ENCODE measurements at regions not wholly inside any gene's neighbourhood (a gene's known extent, or its start where the extent isn't known, plus 50 kb on each side); places are given as distances from the start of the nearest gene placed in this dataset.

DNA sequence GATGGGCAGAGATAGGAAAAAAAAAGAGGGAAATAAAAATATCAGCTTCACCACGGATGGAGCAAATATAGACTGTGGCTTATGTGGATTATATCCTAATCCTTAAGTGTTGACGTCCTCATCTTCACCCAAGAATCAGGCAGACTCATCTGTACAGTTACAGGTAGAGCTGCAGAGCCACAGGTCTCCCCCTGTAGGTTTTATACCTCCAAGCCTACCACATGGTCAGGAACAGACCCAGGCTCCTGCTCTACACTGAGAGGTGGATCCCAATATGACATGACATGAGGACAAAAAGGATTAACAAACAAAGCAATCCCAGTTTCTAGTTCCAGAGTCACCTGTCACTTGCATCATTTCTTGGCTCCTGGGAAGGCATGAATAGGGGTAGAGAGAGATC, 400.8 kb downstream of the SEMA3D start:
- Histone ChIP-seq H3K9me2 (replicated peaks; ENCODE audit: insufficient read depth, low read length) (no peaks in the 10 kb centered on the region), H2AFZ (ENCODE audit: low read length) (0 out of 2 replicates have a peak overlapping the region, but pooled peaks have one; percentile 8), H3K4me2 (ENCODE audit: low read depth, low read length) (no peak overlapping the region), H3K4me3 (ENCODE audit: low read length) (no peak overlapping the region), H3K36me3 (replicated peaks; ENCODE audit: insufficient read depth, low read length) (no peaks in the 10 kb centered on the region), H3K4me1 (ENCODE audit: low read length) (0 out of 2 replicates have a peak, but pooled peaks cover 4% of the 10 kb centered on the region), H3K27ac (ENCODE audit: low read length) (no peak overlapping the region), H3K9me3 (replicated peaks; ENCODE audit: insufficient read depth, low read length) (no peaks in the 10 kb centered on the region), H3F3A (ENCODE audit: insufficient read depth, low read length) (no peaks in the 10 kb centered on the region), H3K27me3 (replicated peaks; ENCODE audit: insufficient read depth, low read length) (no peaks in the 10 kb centered on the region), H4K20me1 (ENCODE audit: insufficient read depth, low read length) (no peaks in the 10 kb centered on the region), H3K79me2 (ENCODE audit: low read length) (no peaks in the 10 kb centered on the region), H3K9ac (ENCODE audit: low read length) (no peak overlapping the region)
- no peak for DNase-seq
- TF ChIP-seq, protein P1, sequence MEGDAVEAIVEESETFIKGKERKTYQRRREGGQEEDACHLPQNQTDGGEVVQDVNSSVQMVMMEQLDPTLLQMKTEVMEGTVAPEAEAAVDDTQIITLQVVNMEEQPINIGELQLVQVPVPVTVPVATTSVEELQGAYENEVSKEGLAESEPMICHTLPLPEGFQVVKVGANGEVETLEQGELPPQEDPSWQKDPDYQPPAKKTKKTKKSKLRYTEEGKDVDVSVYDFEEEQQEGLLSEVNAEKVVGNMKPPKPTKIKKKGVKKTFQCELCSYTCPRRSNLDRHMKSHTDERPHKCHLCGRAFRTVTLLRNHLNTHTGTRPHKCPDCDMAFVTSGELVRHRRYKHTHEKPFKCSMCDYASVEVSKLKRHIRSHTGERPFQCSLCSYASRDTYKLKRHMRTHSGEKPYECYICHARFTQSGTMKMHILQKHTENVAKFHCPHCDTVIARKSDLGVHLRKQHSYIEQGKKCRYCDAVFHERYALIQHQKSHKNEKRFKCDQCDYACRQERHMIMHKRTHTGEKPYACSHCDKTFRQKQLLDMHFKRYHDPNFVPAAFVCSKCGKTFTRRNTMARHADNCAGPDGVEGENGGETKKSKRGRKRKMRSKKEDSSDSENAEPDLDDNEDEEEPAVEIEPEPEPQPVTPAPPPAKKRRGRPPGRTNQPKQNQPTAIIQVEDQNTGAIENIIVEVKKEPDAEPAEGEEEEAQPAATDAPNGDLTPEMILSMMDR (IDR thresholded peaks at IDR 0.05; ENCODE audit: low read length) = no peak
- TF ChIP-seq EZH2phosphoT487 (IDR thresholded peaks at IDR 0.05; ENCODE audit: low read length) (no peak), EZH2 (optimal IDR thresholded peaks at IDR 0.05; ENCODE audit: low read depth, low read length) (no peak)

DNA sequence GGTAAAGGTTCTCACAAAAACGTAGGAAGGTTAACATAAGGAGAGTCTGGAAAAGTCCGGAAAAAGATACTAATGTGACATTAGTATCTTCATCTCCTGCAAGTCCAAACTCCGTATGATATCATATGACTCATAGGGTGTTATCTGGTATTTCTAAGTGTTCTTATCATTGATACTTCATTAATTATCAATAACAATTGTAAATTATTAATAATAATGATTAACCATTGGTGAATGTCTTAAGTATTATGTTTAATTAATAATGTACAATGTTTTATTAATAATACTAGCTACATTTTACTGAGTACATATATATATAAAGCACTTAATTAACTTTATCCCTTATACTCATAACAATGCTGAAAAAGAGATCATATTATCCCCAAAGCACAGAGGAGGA, 402.4 kb downstream of the SEMA3D start:
- no peaks in the 10 kb centered on the region for H3K9me3 ChIP-seq (replicated peaks; ENCODE audit: insufficient read depth, low read length)
- H3K4me2 ChIP-seq (ENCODE audit: low read depth, low read length) = no peak overlapping the region
- no peaks in the 10 kb centered on the region for H3K36me3 ChIP-seq (replicated peaks; ENCODE audit: insufficient read depth, low read length)
- no peaks in the 10 kb centered on the region for H3K9me2 ChIP-seq (replicated peaks; ENCODE audit: insufficient read depth, low read length)
- H3K79me2 ChIP-seq (ENCODE audit: low read length) = no peaks in the 10 kb centered on the region
- TF ChIP-seq EZH2phosphoT487 (IDR thresholded peaks at IDR 0.05; ENCODE audit: low read length) (no peak), EZH2 (optimal IDR thresholded peaks at IDR 0.05; ENCODE audit: low read depth, low read length) (no peak)
- TF ChIP-seq, protein P1 (IDR thresholded peaks at IDR 0.05; ENCODE audit: low read length) = no peak
- H3K4me1 ChIP-seq (ENCODE audit: low read length) = 0 out of 2 replicates have a peak, but pooled peaks cover 4% of the 10 kb centered on the region
- no peaks in the 10 kb centered on the region for H3K27me3 ChIP-seq (replicated peaks; ENCODE audit: insufficient read depth, low read length)
- H3K9ac ChIP-seq (ENCODE audit: low read length) = no peak overlapping the region
- H2AFZ ChIP-seq (ENCODE audit: low read length) = no peak overlapping the region
- DNase-seq = no peak
- no peaks in the 10 kb centered on the region for H4K20me1 ChIP-seq (ENCODE audit: insufficient read depth, low read length)
- H3K27ac ChIP-seq (ENCODE audit: low read length) = no peak overlapping the region
- H3F3A ChIP-seq (ENCODE audit: insufficient read depth, low read length) = no peaks in the 10 kb centered on the region
- no peak overlapping the region for H3K4me3 ChIP-seq (ENCODE audit: low read length)

DNA sequence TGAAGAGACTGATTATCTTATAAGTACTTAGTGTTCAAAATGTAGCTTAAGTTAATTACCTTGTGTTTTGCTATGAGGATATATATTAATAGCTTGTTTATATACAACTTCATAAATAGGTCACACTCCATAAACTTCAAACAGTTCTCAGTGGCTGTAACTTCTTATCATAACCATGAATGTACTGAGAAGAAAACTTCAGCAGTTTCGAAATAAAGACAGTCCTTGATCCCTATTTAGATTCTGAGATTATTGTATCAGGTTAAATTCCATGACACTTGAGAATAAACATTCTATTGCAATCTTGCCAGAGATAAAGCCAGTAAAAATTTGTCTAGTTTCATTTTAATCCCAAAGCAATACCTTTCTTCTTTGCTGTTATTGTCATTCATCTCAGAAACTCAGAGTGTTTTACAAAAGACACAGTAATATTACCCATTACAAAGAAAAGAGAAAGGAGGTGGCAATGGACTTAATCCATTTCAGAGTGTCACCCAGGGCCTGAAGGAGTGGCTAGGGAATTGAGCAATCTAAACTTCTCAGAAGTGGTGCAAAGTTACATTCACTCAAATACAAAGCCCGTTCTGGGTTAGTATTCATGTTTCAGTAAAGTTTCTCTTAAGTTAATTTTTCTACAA, 403.6 kb downstream of the SEMA3D start:
- H3K9me2 ChIP-seq (replicated peaks; ENCODE audit: insufficient read depth, low read length) = no peaks in the 10 kb centered on the region
- H3K4me2 ChIP-seq (ENCODE audit: low read depth, low read length) = no peak overlapping the region
- H3K9me3 ChIP-seq (replicated peaks; ENCODE audit: insufficient read depth, low read length) = no peaks in the 10 kb centered on the region
- H3K27ac ChIP-seq (ENCODE audit: low read length) = no peak overlapping the region
- H3K79me2 ChIP-seq (ENCODE audit: low read length) = no peaks in the 10 kb centered on the region
- DNase-seq = peak; percentile 38
- H3K9ac ChIP-seq (ENCODE audit: low read length) = no peak overlapping the region
- no peaks in the 10 kb centered on the region for H4K20me1 ChIP-seq (ENCODE audit: insufficient read depth, low read length)
- no peak overlapping the region for H2AFZ ChIP-seq (ENCODE audit: low read length)
- H3F3A ChIP-seq (ENCODE audit: insufficient read depth, low read length) = no peaks in the 10 kb centered on the region
- H3K27me3 ChIP-seq (replicated peaks; ENCODE audit: insufficient read depth, low read length) = no peaks in the 10 kb centered on the region
- H3K4me1 ChIP-seq (ENCODE audit: low read length) = 0 out of 2 replicates have a peak, but pooled peaks cover 4% of the 10 kb centered on the region
- TF ChIP-seq EZH2phosphoT487 (IDR thresholded peaks at IDR 0.05; ENCODE audit: low read length) (no peak), EZH2 (optimal IDR thresholded peaks at IDR 0.05; ENCODE audit: low read depth, low read length) (no peak)
- TF ChIP-seq, protein P1 (IDR thresholded peaks at IDR 0.05; ENCODE audit: low read length) = no peak
- H3K36me3 ChIP-seq (replicated peaks; ENCODE audit: insufficient read depth, low read length) = no peaks in the 10 kb centered on the region
- no peak overlapping the region for H3K4me3 ChIP-seq (ENCODE audit: low read length)

All from MM.1S (cell line).